PFSK-1 (cell line): ENCODE measurements at regions not wholly inside any gene's neighbourhood (a gene's known extent, or its start where the extent isn't known, plus 50 kb on each side); places are given as distances from the start of the nearest gene placed in this dataset.

Experiments
- FOXP2 ChIP-seq: optimal IDR thresholded peaks from 2 replicates; pipeline ENCODE3; 2011; ENCODE audit warnings: borderline replicate concordance, control low read depth, inconsistent platforms; ENCODE audit not compliant: insufficient read depth; ENCODE audit errors: extremely low read length, extremely low read depth
- POLR2AphosphoS5 ChIP-seq: IDR thresholded peaks from 2 replicates; pipeline ENCODE4 v1.6.1; 2012; ENCODE audit warnings: low read depth, mild to moderate bottlenecking, control low read depth, low read length, moderate library complexity
- REST ChIP-seq, 2 experiments: IDR thresholded peaks; 2 replicates each; pipeline versions ENCODE4 v1.6.1 to v1.8.0; 2011 to 2012; ENCODE audit warnings: low read depth in 2 of 2, low read length in 2 of 2, control low read depth in 1 of 2, inconsistent platforms in 1 of 2, mild to moderate bottlenecking in 1 of 2, moderate library complexity in 1 of 2; ENCODE audit not compliant: insufficient read depth in 1 of 2
- SIN3A ChIP-seq: IDR thresholded peaks from 2 replicates; pipeline ENCODE4 v1.6.1; 2012; ENCODE audit warnings: mild to moderate bottlenecking, low read length, moderate library complexity, borderline replicate concordance; ENCODE audit not compliant: insufficient read depth
- TAF1 ChIP-seq: IDR thresholded peaks from 2 replicates; pipeline ENCODE4 v1.6.1; 2012; ENCODE audit warnings: low read length, control low read depth, borderline replicate concordance; ENCODE audit not compliant: insufficient read depth

- TF ChIP-seq POLR2AphosphoS5: no peak
Observed at GRCh38 chr13:75231235-75231634, 250.7 kb downstream of the TBC1D4 start.

- no peak for TF ChIP-seq TAF1
Observed at GRCh38 chr13:75226733-75227435, 255.1 kb downstream of the TBC1D4 start.

- TF ChIP-seq FOXP2: no peak
- no peak for TF ChIP-seq REST (IDR thresholded peaks at IDR 0.05; ENCODE audit: insufficient read depth in 1 of 2, low read depth in 2 of 2, low read length in 2 of 2)
- TF ChIP-seq POLR2AphosphoS5: no peak
- no peak for TF ChIP-seq TAF1
- no peak for TF ChIP-seq SIN3A
Observed at GRCh38 chr13:75226092-75226491, 255.9 kb downstream of the TBC1D4 start.

- TF ChIP-seq REST (IDR thresholded peaks at IDR 0.05; ENCODE audit: insufficient read depth in 1 of 2, low read depth in 2 of 2, low read length in 2 of 2) (no peak), SIN3A (no peak), FOXP2 (no peak), TAF1 (no peak), POLR2AphosphoS5 (no peak)
Observed at GRCh38 chr13:75225288-75226032, 256.5 kb downstream of the TBC1D4 start.

GRCh38 chr13:75224053-75224742 is 257.8 kb downstream of the TBC1D4 start:
- no peak for TF ChIP-seq POLR2AphosphoS5
- no peak for TF ChIP-seq FOXP2
- TF ChIP-seq TAF1: no peak
- TF ChIP-seq SIN3A: no peak
- no peak for TF ChIP-seq REST (IDR thresholded peaks at IDR 0.05; ENCODE audit: insufficient read depth in 1 of 2, low read depth in 2 of 2, low read length in 2 of 2)

GRCh38 chr13:75222031-75222430 is 259.9 kb downstream of the TBC1D4 start:
- TF ChIP-seq TAF1: no peak
- no peak for TF ChIP-seq SIN3A
- TF ChIP-seq POLR2AphosphoS5: no peak
- no peak for TF ChIP-seq REST (IDR thresholded peaks at IDR 0.05; ENCODE audit: insufficient read depth in 1 of 2, low read depth in 2 of 2, low read length in 2 of 2)
- TF ChIP-seq FOXP2: no peak
